K562 (cell line): ENCODE measurements at regions not wholly inside any gene's neighbourhood (a gene's known extent, or its start where the extent isn't known, plus 50 kb on each side); places are given as distances from the start of the nearest gene placed in this dataset.

Experiments
- CBX2 ChIP-seq: fragments of 200-600 bp; sonication (generic); IDR thresholded peaks from one replicate; pipeline ENCODE4 v1.6.1; 2012; ENCODE audit warnings: mild to moderate bottlenecking, low read length, inconsistent platforms; ENCODE audit not compliant: insufficient read depth, poor library complexity, severe bottlenecking
- EGR1 ChIP-seq: fragments of 450-650 bp; conservative IDR thresholded peaks from 2 replicates; pipeline ENCODE4 v1.6.1; 2017; ENCODE audit warnings: mild to moderate bottlenecking
- GABPA ChIP-seq: fragments of 200-800 bp; sonication (Bioruptor generic); conservative IDR thresholded peaks from 2 replicates; pipeline ENCODE4 v1.6.1; 2016; ENCODE audit warnings: low read depth, missing genetic modification characterization, missing compliant biosample characterization
- GTF2F1 ChIP-seq: IDR thresholded peaks from 2 replicates; pipeline ENCODE4 v1.6.1; 2011; ENCODE audit warnings: low read depth, low read length, improper control_type of control experiment
- RAD21 ChIP-seq, 2 experiments: fragments of 250-450 bp in 1 of 2; fragments of 450-650 bp in 1 of 2; sonication (Bioruptor Pico) in 1 of 2; formaldehyde crosslinking in 1 of 2; IDR thresholded peaks in 1 of 2; conservative IDR thresholded peaks in 1 of 2; 2 replicates each; pipeline versions ENCODE4 v1.4.0 to v1.8.0; 2020 to 2022; ENCODE audit warnings: mild to moderate bottlenecking in 2 of 2, moderate library complexity in 1 of 2

DNA sequence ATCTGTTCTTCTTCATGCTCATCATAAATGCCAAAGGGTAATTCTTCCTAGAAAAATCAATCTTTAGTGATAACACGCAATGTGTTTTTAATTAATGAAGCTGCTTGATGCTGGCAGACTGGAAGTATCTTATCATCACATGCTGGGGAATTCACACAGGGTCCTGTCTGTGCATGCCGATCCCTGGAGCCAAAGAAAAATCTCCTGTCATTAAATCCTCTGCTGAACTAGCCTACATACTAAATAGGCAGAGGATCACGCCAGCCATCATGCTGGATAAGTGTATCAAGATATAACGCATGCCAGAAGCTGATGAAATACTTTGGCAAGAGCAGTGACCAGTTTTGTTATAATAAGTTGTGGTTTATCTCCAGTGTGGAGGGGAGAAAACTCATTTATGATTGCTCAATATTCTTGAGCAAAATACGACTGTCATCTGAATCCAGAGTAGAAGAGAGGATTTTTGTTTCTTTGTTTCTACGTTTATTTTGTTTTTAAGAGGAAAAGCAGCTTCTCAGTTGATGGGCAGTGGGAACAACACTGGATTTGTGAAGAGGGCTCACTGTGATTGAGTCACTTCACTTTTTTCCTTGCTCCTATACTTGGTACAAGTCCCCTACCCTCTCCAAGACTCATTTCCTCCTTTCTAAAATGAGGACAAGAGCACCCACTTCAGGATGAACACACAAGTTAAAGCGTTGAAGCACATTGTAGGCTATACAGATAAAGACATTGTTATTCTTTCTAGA, 649.1 kb downstream of the TNS3 start:
- no peak for TF ChIP-seq GTF2F1
- no peak for TF ChIP-seq GABPA (tag)
- TF ChIP-seq EGR1 = no peak
- no peak for TF ChIP-seq CBX2
- peak in 1 of 2 experiments; percentile 39; a peak in 1 of 4 replicates for TF ChIP-seq RAD21 (CRISPR knock-in tag; conservative IDR thresholded peaks at IDR 0.05 in 1 of 2, IDR thresholded peaks at IDR 0.05 in 1 of 2)
